Activated effector memory CD4-positive, alpha-beta T cell treated with anti-CD3 and anti-CD28 coated beads, Interleukin-2, amount 50 U/mL, for 16 hours (primary cell): ENCODE measurements at regions not wholly inside any gene's neighbourhood (a gene's known extent, or its start where the extent isn't known, plus 50 kb on each side); places are given as distances from the start of the nearest gene placed in this dataset.
"Not testable (repeated sequence)": the region's sequence is repeated elsewhere in the genome, so short reads cannot be mapped to it uniquely, and the experiment has no call there.

Experiments used
- DNase-seq: peaks from one replicate; pipeline ENCODE4 v3.0.0-alpha.2; 2020

- DNase-seq = peak; percentile 76
Measured at GRCh38 chr2:113551637-113552318, 53.3 kb downstream of the FOXD4L1 start.

GRCh38 chr2:113559820-113560219 is 61.4 kb downstream of the FOXD4L1 start:
- DNase-seq = not testable (repeated sequence)

- not testable (repeated sequence) for DNase-seq
Measured at GRCh38 chr2:113562662-113563061, 64.2 kb downstream of the FOXD4L1 start.

GRCh38 chr2:113566674-113567480 is 60.2 kb upstream of the RABL2A start:
- not testable (repeated sequence) for DNase-seq

GRCh38 chr2:113567481-113567849 is 59.6 kb upstream of the RABL2A start:
- not testable (repeated sequence) for DNase-seq

GRCh38 chr2:113568231-113568630 is 58.8 kb upstream of the RABL2A start:
- not testable (repeated sequence) for DNase-seq

GRCh38 chr2:113570082-113570481 is 57.0 kb upstream of the RABL2A start:
- DNase-seq = not testable (repeated sequence)

GRCh38 chr2:113570509-113571009 is 56.5 kb upstream of the RABL2A start:
- DNase-seq = not testable (repeated sequence)

- DNase-seq = not testable (repeated sequence)
Measured at GRCh38 chr2:113571482-113572068, 55.5 kb upstream of the RABL2A start.

- DNase-seq = not testable (repeated sequence)
Measured at GRCh38 chr2:113575721-113576120, 51.3 kb upstream of the RABL2A start.

- not testable (repeated sequence) for DNase-seq
Measured at GRCh38 chr2:113576353-113576752, 50.7 kb upstream of the RABL2A start.
